Epithelial cell of esophagus (primary cell): ENCODE measurements at regions not wholly inside any gene's neighbourhood (a gene's known extent, or its start where the extent isn't known, plus 50 kb on each side); places are given as distances from the start of the nearest gene placed in this dataset.
A peak's percentile ranks its signal among the peaks of the same experiment; 100 is the strongest.

Source experiments
- DNase-seq: peaks from one replicate; pipeline ENCODE4 v3.0.0; 2010; ENCODE audit warnings: low read depth
- H3K4me3 ChIP-seq: 2 replicates; pipeline ENCODE4 v1.5.1; 2011; ENCODE audit warnings: mild to moderate bottlenecking, low read length, control low read depth
- TF ChIP-seq, protein P1 (sequence below): IDR thresholded peaks from 2 replicates; pipeline ENCODE4 v1.5.1; 2011; ENCODE audit warnings: low read depth, mild to moderate bottlenecking, low read length, control low read depth, inconsistent platforms; ENCODE audit not compliant: insufficient read depth; ENCODE audit errors: missing control alignments

DNA sequence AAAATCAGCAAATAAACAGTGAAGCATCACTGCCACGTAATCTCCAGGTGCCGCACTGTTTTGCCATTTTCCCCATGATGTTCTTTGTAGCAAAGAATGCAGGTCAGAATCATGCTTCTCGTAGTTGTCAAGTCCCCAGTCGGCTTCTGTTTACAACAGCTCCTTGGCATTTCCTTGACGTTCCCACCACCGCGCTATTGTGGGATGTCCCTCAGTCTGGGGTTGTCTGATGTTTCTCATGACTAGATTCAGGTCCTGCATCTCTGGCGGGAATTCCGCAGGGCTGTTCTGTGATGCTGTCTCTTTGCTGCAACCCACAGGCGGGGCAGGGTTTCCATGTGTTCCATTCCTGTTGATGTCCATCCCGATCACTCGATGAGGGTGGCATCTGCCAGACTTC lies 117.9 kb upstream of the SMAD3 start:
- TF ChIP-seq, protein P1, sequence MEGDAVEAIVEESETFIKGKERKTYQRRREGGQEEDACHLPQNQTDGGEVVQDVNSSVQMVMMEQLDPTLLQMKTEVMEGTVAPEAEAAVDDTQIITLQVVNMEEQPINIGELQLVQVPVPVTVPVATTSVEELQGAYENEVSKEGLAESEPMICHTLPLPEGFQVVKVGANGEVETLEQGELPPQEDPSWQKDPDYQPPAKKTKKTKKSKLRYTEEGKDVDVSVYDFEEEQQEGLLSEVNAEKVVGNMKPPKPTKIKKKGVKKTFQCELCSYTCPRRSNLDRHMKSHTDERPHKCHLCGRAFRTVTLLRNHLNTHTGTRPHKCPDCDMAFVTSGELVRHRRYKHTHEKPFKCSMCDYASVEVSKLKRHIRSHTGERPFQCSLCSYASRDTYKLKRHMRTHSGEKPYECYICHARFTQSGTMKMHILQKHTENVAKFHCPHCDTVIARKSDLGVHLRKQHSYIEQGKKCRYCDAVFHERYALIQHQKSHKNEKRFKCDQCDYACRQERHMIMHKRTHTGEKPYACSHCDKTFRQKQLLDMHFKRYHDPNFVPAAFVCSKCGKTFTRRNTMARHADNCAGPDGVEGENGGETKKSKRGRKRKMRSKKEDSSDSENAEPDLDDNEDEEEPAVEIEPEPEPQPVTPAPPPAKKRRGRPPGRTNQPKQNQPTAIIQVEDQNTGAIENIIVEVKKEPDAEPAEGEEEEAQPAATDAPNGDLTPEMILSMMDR: no peak
- no peak overlapping the region for H3K4me3 ChIP-seq
- DNase-seq: no peak

GRCh38 chr15:66948294-66948693 lies 117.1 kb upstream of the SMAD3 start:
- TF ChIP-seq, protein P1: no peak
- no peak overlapping the region for H3K4me3 ChIP-seq
- DNase-seq: peak; percentile 41

DNA sequence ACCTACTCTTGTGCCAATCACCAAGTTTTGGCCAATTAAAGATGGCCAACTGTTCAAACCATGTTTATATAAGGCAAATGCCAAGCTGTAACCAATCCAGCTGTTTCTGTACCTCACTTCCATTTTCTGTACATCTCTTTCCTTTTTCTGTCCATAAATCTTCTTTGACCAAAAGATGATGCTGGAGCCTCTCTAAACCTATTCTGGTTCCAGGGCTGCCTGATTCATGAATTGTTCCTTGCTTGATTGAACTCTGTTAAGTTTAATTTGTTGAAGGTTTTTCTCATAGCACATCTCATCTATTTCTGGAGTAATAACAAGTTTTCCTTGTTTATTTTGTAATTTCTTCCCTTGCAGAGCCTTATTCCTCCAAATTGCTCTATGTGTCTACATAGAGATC lies 115.3 kb upstream of the SMAD3 start:
- TF ChIP-seq, protein P1: no peak
- no peak overlapping the region for H3K4me3 ChIP-seq
- no peak for DNase-seq

- TF ChIP-seq, protein P1: no peak
- no peak for DNase-seq
- H3K4me3 ChIP-seq: no peak overlapping the region
Measured at GRCh38 chr15:66951531-66952320, 113.7 kb upstream of the SMAD3 start.

DNA sequence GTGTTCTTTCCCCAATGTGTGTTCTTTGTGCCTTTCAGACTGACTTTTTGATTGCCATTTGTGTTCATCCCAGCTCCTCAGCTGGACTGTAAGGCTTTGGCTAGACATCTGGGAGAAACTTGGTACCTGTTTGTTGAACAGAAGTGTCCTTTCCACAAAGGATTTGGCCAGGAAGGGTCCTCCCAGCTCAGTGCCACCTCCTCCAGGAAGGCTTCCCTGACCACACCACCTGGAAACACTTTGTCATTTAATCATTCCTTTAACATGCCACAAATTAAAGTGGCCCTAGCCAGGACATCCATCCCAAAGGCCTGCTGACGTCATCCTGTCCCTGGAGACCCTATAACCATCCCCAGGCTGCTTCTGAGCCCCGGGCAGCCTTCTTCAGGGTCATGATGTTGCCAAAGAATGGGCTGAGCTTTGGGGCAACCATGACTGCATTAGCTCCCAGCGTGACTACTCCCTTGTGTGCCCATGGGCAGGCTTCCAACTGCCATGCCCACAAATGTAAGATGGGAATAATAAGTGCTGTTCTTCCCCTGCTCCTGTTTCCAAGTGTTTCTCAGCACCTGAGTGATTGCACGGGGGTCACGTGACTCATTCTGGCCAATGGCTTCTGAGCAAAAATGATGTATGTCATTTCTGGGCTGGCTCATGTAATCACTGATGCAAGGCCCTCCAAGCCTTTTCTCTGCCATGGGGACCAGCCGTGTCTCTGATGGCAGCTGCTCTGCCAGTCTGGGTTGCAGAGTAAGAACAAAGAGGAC lies 112.5 kb upstream of the SMAD3 start:
- no peak for DNase-seq
- no peak overlapping the region for H3K4me3 ChIP-seq
- TF ChIP-seq, protein P1: no peak

DNA sequence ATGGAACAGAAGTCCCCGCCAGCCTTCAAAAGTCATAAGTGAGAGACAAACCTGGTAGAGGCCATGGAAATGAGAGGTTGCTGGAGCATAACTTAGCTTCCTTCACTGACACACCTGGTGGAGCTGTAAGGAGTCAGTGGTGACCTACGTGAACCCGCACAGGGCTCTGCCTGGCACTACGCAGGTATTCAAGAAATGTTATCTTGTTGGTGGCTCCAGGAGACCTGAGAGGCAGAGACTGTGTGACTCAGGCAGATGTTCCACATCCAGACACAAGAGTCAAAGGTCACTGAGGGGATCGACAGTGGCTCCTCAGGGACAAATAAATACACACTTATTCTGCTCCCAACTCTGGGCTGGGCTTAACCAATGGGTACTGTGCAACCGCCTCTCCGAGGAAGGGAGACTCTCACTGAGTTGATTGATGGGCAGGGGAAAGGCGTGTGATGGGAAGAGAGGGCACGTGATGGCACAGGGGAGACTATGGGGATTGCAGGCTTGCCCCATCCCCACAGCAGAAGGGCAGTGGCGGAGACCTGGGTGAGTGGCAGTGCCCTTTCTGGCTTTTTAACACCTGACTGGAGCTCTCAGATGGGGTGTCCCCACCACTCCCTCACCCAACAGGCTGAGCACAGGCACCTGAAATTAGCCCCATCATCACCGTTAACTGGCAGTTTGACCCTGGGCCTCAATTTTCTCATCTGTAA lies 111.7 kb upstream of the SMAD3 start:
- H3K4me3 ChIP-seq: no peak overlapping the region
- DNase-seq: no peak
- TF ChIP-seq, protein P1: no peak
